Right lobe of liver (tissue), 6 donors: ENCODE measurements at regions not wholly inside any gene's neighbourhood (a gene's known extent, or its start where the extent isn't known, plus 50 kb on each side); places are given as distances from the start of the nearest gene placed in this dataset.
"Not testable (repeated sequence)": the region's sequence is repeated elsewhere in the genome, so short reads cannot be mapped to it uniquely, and the experiment has no call there.

Experiments
- ATAC-seq, 4 donors: fragments of 200-7000 bp; cut with Tn5 transposase; one replicate each; pipeline ENCODE4 v1.9.1; 2020; ENCODE audit warnings: mild to moderate bottlenecking in 4 of 4, moderate library complexity in 4 of 4
- DNase-seq, 3 donors: peaks; one replicate each; pipeline ENCODE4 v3.0.0-alpha.2; 2020
- H3K27ac ChIP-seq, 3 donors: fragments of 200-600 bp; one replicate each; pipeline ENCODE4 v1.8.0; 2022
- H3K27me3 ChIP-seq, 2 donors: fragments of 200-600 bp; one replicate each; pipeline ENCODE4 v1.8.0; 2022
- H3K36me3 ChIP-seq, 4 donors: fragments of 200-600 bp; sonication (generic) in 1 of 4; one replicate each; pipeline versions ENCODE4 v1.5.1 to v1.8.0; 2017 to 2022; ENCODE audit warnings: control low read depth in 1 of 4
- H3K4me1 ChIP-seq, 4 donors: fragments of 200-600 bp; sonication (generic) in 1 of 4; one replicate each; pipeline versions ENCODE4 v1.5.1 to v1.8.0; 2017 to 2022; ENCODE audit warnings: control low read depth in 1 of 4
- H3K4me3 ChIP-seq, 3 donors: fragments of 200-600 bp; one replicate each; pipeline ENCODE4 v1.8.0; 2022
- H3K9me3 ChIP-seq, 4 donors: fragments of 200-600 bp; sonication (generic) in 1 of 4; one replicate each; pipeline versions ENCODE4 v1.5.1 to v1.8.0; 2017 to 2022; ENCODE audit warnings: control low read depth in 1 of 4
- CTCF ChIP-seq, 4 donors: fragments of 200-600 bp in 3 of 4; fragments of 450-650 bp in 1 of 4; IDR thresholded peaks; one replicate each; pipeline versions ENCODE4 v1.5.1 to v1.8.0; 2016 to 2022; ENCODE audit warnings: antibody characterized with exemption in 4 of 4, mild to moderate bottlenecking in 2 of 4
- POLR2A ChIP-seq: fragments of 450-650 bp; IDR thresholded peaks from one replicate; pipeline ENCODE4 v1.6.1; 2017; ENCODE audit warnings: antibody characterized with exemption, mild to moderate bottlenecking
- WGBS: methylation state at CpG from one replicate; pipeline ENCODE4 v1.1.6; 2018; ENCODE audit warnings: low coverage, low lambda C conversion rate; ENCODE audit not compliant: insufficient coverage; ENCODE audit errors: missing lambda C conversion rate; 5-methylcytosine and 5-hydroxymethylcytosine counted together
- intact Hi-C, 2 donors: fragments of 100-400 bp; cut with DNase I; formaldehyde crosslinking; loops; one replicate each; pipeline versions ENCODE4 v1.11.2 to v1.14.1; 2022
- donor health status: DM: no; HTN: yes; CAD: no.
- donor health status: DM: no; HTN: no; CAD: no.
- donor health status: DM: no; HTN: no; CAD: no.
- donor health status: DM: no; HTN: yes; CAD: no.
- donor health status: DM: no; HTN: yes; CAD: no.

DNA sequence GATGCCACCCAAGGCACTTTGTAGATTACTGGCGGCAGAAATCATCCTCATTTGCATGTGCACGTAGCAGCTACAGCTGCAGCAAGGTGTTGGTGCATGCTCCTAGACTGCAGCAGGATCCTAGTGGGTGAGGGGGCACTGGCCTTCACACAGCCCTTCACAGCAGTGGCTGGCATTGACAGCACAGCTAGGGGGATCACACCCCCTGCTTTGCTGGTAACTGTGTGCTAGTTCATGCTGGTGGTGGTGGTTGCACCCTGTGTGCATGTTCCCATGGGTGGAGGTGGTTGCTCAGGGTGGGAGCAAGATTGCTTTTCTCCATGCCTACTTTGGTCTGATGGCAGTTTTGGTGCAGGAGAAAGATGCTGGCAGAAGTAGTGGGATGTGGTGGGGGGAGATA, 1695.1 kb upstream of the CDH6 start:
- Histone ChIP-seq H3K9me3 (no peaks in the 10 kb centered on the region), H3K27ac (no peak overlapping the region), H3K36me3 (no peaks in the 10 kb centered on the region), H3K27me3 (no peaks in the 10 kb centered on the region), H3K4me3 (no peak overlapping the region), H3K4me1 (no peaks in the 10 kb centered on the region)
- DNase-seq = no peak
- no peak for ATAC-seq
- TF ChIP-seq POLR2A (no peak), CTCF (IDR thresholded peaks at IDR 0.05) (no peak)
- no CpG with 5 or more reads among the region's 2 CpGs for WGBS
- intact Hi-C loops = no loop called here

GRCh38 chr5:29485333-29485732, 1708.2 kb upstream of the CDH6 start:
- ATAC-seq = no peak
- Histone ChIP-seq H3K4me3 (no peak overlapping the region), H3K36me3 (no peaks in the 10 kb centered on the region), H3K9me3 (no peaks in the 10 kb centered on the region), H3K27me3 (no peaks in the 10 kb centered on the region), H3K27ac (no peak overlapping the region), H3K4me1 (no peaks in the 10 kb centered on the region)
- intact Hi-C loops = no loop called here
- DNase-seq = no peak
- TF ChIP-seq CTCF (IDR thresholded peaks at IDR 0.05) (no peak), POLR2A (no peak)
- 67% methylated on average over 3 of the region's 3 CpGs for WGBS

DNA sequence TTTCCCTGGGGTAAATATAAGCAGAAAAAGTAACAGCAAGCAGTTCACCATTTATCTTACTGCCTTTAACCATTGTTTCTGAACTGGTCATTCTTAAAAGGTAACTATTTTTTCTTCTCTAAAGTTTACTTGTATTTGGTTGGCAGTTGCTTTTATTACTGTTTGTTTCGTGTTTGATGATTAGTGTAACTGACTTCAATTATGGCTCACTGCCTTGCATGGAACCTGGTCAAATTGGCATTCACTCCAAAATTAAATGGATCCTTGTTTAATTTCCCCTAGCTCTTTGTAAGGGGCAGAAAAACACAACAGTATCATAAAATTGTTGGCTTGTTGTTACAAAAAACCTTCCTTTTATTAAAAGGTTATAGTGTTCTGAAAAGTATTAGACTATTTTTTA, 1723.9 kb upstream of the CDH6 start:
- WGBS = 0% methylated on average over 1 of the region's 1 CpG
- intact Hi-C loops = no loop called here
- no peak overlapping the region for H3K27ac ChIP-seq
- ATAC-seq = no peak
- DNase-seq = no peak
- H3K4me3 ChIP-seq = no peak overlapping the region
- H3K4me1 ChIP-seq = no peaks in the 10 kb centered on the region
- no peaks in the 10 kb centered on the region for H3K36me3 ChIP-seq
- H3K9me3 ChIP-seq = no peaks in the 10 kb centered on the region
- no peaks in the 10 kb centered on the region for H3K27me3 ChIP-seq
- no peak for TF ChIP-seq POLR2A

DNA sequence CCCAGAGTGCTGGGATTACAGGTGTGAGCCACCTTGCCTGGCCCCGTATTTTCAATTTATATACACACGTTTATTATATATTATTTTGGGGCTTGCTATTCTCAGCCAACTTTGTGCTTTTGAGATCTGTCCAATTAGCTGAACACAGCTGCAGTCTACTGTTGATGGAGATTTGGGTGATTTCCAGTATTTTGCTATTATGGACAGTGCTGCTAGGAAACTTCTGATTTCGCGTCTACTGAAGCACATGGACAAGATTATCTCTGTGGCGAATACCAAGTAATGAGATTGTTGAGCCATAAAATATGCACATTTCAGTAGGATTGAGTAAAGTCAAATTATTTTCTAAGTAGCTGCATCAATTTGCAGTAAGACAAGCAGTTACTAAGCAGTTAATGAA, 1731.2 kb upstream of the CDH6 start:
- WGBS = 48% methylated on average over 5 of the region's 5 CpGs
- H3K27ac ChIP-seq = no peak overlapping the region
- no peaks in the 10 kb centered on the region for H3K9me3 ChIP-seq
- H3K27me3 ChIP-seq = no peaks in the 10 kb centered on the region
- H3K4me3 ChIP-seq = no peak overlapping the region
- TF ChIP-seq CTCF (IDR thresholded peaks at IDR 0.05) (no peak), POLR2A (no peak)
- DNase-seq (no peak), ATAC-seq (no peak)
- intact Hi-C loops = no loop called here
- H3K36me3 ChIP-seq = no peaks in the 10 kb centered on the region
- H3K4me1 ChIP-seq = no peaks in the 10 kb centered on the region

DNA sequence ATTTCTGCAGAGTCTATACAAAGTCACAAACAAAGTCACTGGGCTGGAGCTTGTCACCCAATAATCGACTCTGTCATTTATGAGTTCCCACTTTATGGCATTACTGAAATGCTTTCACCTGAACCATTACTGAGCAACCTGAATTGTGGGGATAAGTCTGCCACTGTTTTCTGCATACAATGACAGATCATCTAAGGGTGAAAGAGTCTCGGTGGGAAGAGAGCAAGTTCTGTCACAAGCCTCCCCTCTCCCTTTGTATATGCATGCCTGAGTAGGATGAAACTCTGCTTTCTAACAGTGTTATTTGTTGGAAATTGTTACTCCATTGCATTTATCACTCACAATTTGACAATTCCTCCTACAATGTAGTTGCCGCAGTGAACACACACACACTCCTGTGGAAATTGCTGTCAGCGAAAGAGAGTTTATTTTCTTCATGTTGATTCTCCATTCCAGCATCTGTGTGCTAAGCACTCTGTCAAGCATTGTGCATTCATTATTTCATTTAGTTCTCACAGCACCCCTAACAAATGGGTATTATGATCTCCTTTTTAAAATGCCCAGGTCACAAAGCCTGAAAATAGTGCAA, 1732.4 kb upstream of the CDH6 start:
- WGBS = 54% methylated on average over 4 of the region's 4 CpGs
- Histone ChIP-seq H3K4me3 (no peak overlapping the region), H3K27ac (no peak overlapping the region), H3K27me3 (no peaks in the 10 kb centered on the region), H3K4me1 (no peaks in the 10 kb centered on the region), H3K9me3 (no peaks in the 10 kb centered on the region), H3K36me3 (no peaks in the 10 kb centered on the region)
- intact Hi-C loops = no loop called here
- TF ChIP-seq CTCF (IDR thresholded peaks at IDR 0.05) (no peak), POLR2A (no peak)
- ATAC-seq = no peak
- no peak for DNase-seq

GRCh38 chr5:29451004-29451403, 1742.5 kb upstream of the CDH6 start:
- H3K4me1 ChIP-seq, H3K36me3 ChIP-seq, DNase-seq, intact Hi-C loops, ATAC-seq, H3K27ac ChIP-seq, H3K9me3 ChIP-seq, H3K4me3 ChIP-seq, H3K27me3 ChIP-seq: not testable (repeated sequence)
- WGBS = 57% methylated on average over 1 of the region's 1 CpG
